HepG2 (cell line): ENCODE measurements at regions not wholly inside any gene's neighbourhood (a gene's known extent, or its start where the extent isn't known, plus 50 kb on each side); places are given as distances from the start of the nearest gene placed in this dataset.

ENCODE experiments used
- ATAC-seq: fragments of 200-7000 bp; cut with Tn5 transposase; 3 replicates; pipeline ENCODE4 v1.9.1; 2020; ENCODE audit warnings: mild to moderate bottlenecking, moderate library complexity
- BruUV-seq: library from RNA; stranded (reverse); fragments of 400-500 nt; replicated peaks from 2 replicates; lab custom pipeline; 2021; lab: Mats Ljungman, UMichigan
- CTCF ChIA-PET: fragments of 300-600 bp; formaldehyde crosslinking; extraction: SDS; loops from one replicate; lab custom pipeline; 2021; ENCODE audit warnings: low total read pairs, inconsistent platforms, low intra/inter-chr PET ratio; lab: Yijun Ruan, JAX
- POLR2A ChIA-PET: fragments of 350-600 bp; sonication (Branson Sonifier 250); formaldehyde crosslinking; loops from one replicate; lab custom pipeline; 2020; ENCODE audit warnings: antibody characterized with exemption, inconsistent platforms; lab: Yijun Ruan, JAX
- DNase-seq: peaks from one replicate; pipeline ENCODE4 v3.0.0-alpha.2; 2015; ENCODE audit warnings: low spot score
- FAIRE-seq: peaks from 3 replicates; lab custom pipeline; 2011; peaks lifted over from hg19 to GRCh38; lab: Jason Lieb, UNC
- H2AFZ ChIP-seq: one replicate; pipeline ENCODE4 v1.6.1; 2011; ENCODE audit warnings: low read length, inconsistent platforms
- H3K27ac ChIP-seq: fragments of 300-600 bp; 3 replicates; pipeline ENCODE4 v1.8.0; 2011; ENCODE audit warnings: mixed run types, mild to moderate bottlenecking, mixed read lengths, low read length, inconsistent platforms; ENCODE audit not compliant: insufficient read depth; ENCODE audit errors: extremely low read length
- H3K27me3 ChIP-seq, 2 experiments: fragments of 200-600 bp in 1 of 2; 2 replicates in 1 of 2; 3 replicates in 1 of 2; pipeline versions ENCODE4 v1.6.0 to v1.8.0; 2011; ENCODE audit warnings: low read length in 2 of 2, mild to moderate bottlenecking in 2 of 2, moderate library complexity in 2 of 2, inconsistent platforms in 1 of 2; ENCODE audit not compliant: insufficient read depth in 2 of 2, control insufficient read depth in 1 of 2
- H3K36me3 ChIP-seq, 2 experiments: fragments of 200-600 bp in 1 of 2; replicated peaks in 1 of 2; 2 replicates in 1 of 2; 3 replicates in 1 of 2; pipeline versions ENCODE4 v1.5.1 to v1.8.0; 2011; ENCODE audit warnings: low read length in 2 of 2, inconsistent platforms in 1 of 2; ENCODE audit not compliant: insufficient read depth in 2 of 2, control insufficient read depth in 1 of 2
- H3K4me1 ChIP-seq: 2 replicates; pipeline ENCODE4 v1.5.1; 2012; ENCODE audit warnings: low read length, inconsistent platforms; ENCODE audit not compliant: insufficient read depth
- H3K4me2 ChIP-seq: 2 replicates; pipeline ENCODE4 v1.6.0; 2011; ENCODE audit warnings: low read depth, low read length, inconsistent platforms
- H3K4me3 ChIP-seq, 3 experiments: fragments of 200-600 bp in 1 of 3; sonication (generic), shearing (Covaris generic) in 1 of 3; replicated peaks in 1 of 3; 2 replicates each; pipeline ENCODE4 v1.5.1; 2011 to 2016; ENCODE audit warnings: low read length in 3 of 3, inconsistent platforms in 2 of 3, low read depth in 2 of 3, mild to moderate bottlenecking in 2 of 3, control low read depth in 1 of 3, mixed read lengths in 1 of 3; ENCODE audit not compliant: insufficient read depth in 1 of 3
- H3K79me2 ChIP-seq: one replicate; pipeline ENCODE4 v1.6.1; 2011; ENCODE audit warnings: low read length, inconsistent platforms; ENCODE audit not compliant: insufficient read depth
- H3K9ac ChIP-seq: 2 replicates; pipeline ENCODE4 v1.6.0; 2011; ENCODE audit warnings: mild to moderate bottlenecking, low read depth, low read length, inconsistent platforms; ENCODE audit not compliant: insufficient read depth
- H3K9me3 ChIP-seq: 2 replicates; pipeline ENCODE4 v1.5.1; 2012; ENCODE audit warnings: mild to moderate bottlenecking, low read length
- H4K20me1 ChIP-seq: 2 replicates; pipeline ENCODE4 v1.6.0; 2011; ENCODE audit warnings: inconsistent platforms, mild to moderate bottlenecking, low read length, moderate library complexity; ENCODE audit not compliant: insufficient read depth
- SSRP1 ChIP-seq: IDR thresholded peaks from 2 replicates; pipeline ENCODE4 v1.6.1; 2016; ENCODE audit warnings: control low read depth
- TRIM24 ChIP-seq: sonication (generic); formaldehyde crosslinking; IDR thresholded peaks from 2 replicates; pipeline ENCODE4 v1.8.0; 2022; ENCODE audit warnings: mild to moderate bottlenecking, missing genetic modification reagents
- ZNF282 ChIP-seq: fragments of 450-650 bp; IDR thresholded peaks from 2 replicates; pipeline ENCODE4 v1.6.1; 2018; ENCODE audit not compliant: partially characterized antibody
- ZNF577 ChIP-seq: sonication (generic); formaldehyde crosslinking; IDR thresholded peaks from 2 replicates; pipeline ENCODE4 v1.4.0; 2020; ENCODE audit warnings: mild to moderate bottlenecking, low read depth, missing genetic modification reagents, borderline replicate concordance
- WGBS: methylation state at CpG from one replicate; pipeline ENCODE4 v1.1.6; 2017; ENCODE audit warnings: low lambda C conversion rate; 5-methylcytosine and 5-hydroxymethylcytosine counted together
- in situ Hi-C: cut with HindIII; loops from 2 replicates; pipeline ENCODE4 v1.10.0; 2017; ENCODE audit warnings: low pct_unique_long_range_greater_than_20kb; ENCODE audit not compliant: extremely low pct_ligation_motif_present
- intact Hi-C: fragments of 100-400 bp; cut with micrococcal nuclease; formaldehyde crosslinking; loops from one replicate; pipeline ENCODE4 v1.10.0; 2022; ENCODE audit not compliant: unreplicated experiment
- TF ChIP-seq, protein P1 (sequence below): sonication (generic); formaldehyde crosslinking; IDR thresholded peaks from 2 replicates; pipeline ENCODE4 v1.8.1; 2022; ENCODE audit warnings: low read depth, mild to moderate bottlenecking, missing genetic modification reagents
- TF ChIP-seq, protein P2 (sequence below): sonication (generic); formaldehyde crosslinking; IDR thresholded peaks from 2 replicates; pipeline ENCODE4 v1.4.0; 2020; ENCODE audit warnings: missing genetic modification reagents, borderline replicate concordance
- TF ChIP-seq, protein P3 (sequence below): sonication (generic); formaldehyde crosslinking; conservative IDR thresholded peaks from 2 replicates; pipeline ENCODE4 v1.8.1; 2023; ENCODE audit warnings: missing genetic modification reagents
- TF ChIP-seq, protein P4 (sequence below): conservative IDR thresholded peaks from 2 replicates; pipeline ENCODE4 v1.6.1; 2018; ENCODE audit warnings: missing genetic modification reagents
- TF ChIP-seq, protein P5 (sequence below): IDR thresholded peaks from 2 replicates; pipeline ENCODE4 v1.6.1; 2012; ENCODE audit warnings: low read length, improper control_type of control experiment

DNA sequence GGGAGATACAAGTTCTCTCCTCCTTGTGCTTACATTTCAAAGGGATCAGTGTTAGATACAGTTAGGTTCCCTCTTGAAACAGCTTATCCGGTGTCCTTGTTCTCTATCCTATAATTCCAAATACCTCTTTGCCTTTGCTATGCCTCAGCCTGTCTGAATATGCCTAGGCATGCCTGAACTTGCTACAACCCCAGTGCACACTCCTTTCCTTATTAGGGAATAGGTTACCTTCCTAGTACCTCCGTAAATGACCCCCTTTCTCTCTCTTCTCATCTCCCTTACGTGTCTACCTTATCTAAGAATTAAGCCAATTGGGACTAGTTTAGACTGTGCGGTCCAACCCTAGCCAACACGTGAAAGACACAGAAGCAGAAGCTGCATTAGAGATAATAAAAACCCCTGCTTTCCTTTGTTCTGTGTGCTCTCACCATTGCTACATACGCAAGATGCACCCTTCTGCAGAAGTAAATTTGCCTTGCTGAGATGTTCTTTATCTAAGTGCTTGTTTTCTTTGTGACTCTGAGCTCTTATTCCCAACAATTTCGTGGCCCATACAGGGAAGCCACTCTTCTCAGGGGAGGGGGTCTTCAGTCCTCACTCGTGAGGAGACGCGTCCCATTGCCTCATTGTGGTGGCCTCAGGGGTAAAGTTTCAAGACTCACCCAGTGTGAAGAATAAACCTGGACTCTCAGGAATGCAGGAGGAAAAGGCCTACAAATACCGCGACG, 802.1 kb downstream of the PLA2G4A start:
- Histone ChIP-seq H2AFZ (no peak overlapping the region), H3K36me3 (no peaks in the 10 kb centered on the region), H3K79me2 (no peaks in the 10 kb centered on the region), H3K9me3 (peaks cover 29% of the 10 kb centered on the region), H3K4me3 (no peak overlapping the region), H3K4me2 (no peak overlapping the region), H3K27ac (no peak overlapping the region), H4K20me1 (no peaks in the 10 kb centered on the region), H3K27me3 (no peaks in the 10 kb centered on the region), H3K9ac (no peak overlapping the region), H3K4me1 (no peaks in the 10 kb centered on the region)
- in situ Hi-C loops: no loop called here
- TF ChIP-seq, protein P1, sequence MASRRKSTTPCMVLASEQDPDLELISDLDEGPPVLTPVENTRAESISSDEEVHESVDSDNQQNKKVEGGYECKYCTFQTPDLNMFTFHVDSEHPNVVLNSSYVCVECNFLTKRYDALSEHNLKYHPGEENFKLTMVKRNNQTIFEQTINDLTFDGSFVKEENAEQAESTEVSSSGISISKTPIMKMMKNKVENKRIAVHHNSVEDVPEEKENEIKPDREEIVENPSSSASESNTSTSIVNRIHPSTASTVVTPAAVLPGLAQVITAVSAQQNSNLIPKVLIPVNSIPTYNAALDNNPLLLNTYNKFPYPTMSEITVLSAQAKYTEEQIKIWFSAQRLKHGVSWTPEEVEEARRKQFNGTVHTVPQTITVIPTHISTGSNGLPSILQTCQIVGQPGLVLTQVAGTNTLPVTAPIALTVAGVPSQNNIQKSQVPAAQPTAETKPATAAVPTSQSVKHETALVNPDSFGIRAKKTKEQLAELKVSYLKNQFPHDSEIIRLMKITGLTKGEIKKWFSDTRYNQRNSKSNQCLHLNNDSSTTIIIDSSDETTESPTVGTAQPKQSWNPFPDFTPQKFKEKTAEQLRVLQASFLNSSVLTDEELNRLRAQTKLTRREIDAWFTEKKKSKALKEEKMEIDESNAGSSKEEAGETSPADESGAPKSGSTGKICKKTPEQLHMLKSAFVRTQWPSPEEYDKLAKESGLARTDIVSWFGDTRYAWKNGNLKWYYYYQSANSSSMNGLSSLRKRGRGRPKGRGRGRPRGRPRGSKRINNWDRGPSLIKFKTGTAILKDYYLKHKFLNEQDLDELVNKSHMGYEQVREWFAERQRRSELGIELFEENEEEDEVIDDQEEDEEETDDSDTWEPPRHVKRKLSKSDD (CRISPR knock-in tag): no peak
- TF ChIP-seq, protein P2, sequence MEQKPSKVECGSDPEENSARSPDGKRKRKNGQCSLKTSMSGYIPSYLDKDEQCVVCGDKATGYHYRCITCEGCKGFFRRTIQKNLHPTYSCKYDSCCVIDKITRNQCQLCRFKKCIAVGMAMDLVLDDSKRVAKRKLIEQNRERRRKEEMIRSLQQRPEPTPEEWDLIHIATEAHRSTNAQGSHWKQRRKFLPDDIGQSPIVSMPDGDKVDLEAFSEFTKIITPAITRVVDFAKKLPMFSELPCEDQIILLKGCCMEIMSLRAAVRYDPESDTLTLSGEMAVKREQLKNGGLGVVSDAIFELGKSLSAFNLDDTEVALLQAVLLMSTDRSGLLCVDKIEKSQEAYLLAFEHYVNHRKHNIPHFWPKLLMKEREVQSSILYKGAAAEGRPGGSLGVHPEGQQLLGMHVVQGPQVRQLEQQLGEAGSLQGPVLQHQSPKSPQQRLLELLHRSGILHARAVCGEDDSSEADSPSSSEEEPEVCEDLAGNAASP: no peak
- TF ChIP-seq ZNF282: no peak
- TF ChIP-seq, protein P3, sequence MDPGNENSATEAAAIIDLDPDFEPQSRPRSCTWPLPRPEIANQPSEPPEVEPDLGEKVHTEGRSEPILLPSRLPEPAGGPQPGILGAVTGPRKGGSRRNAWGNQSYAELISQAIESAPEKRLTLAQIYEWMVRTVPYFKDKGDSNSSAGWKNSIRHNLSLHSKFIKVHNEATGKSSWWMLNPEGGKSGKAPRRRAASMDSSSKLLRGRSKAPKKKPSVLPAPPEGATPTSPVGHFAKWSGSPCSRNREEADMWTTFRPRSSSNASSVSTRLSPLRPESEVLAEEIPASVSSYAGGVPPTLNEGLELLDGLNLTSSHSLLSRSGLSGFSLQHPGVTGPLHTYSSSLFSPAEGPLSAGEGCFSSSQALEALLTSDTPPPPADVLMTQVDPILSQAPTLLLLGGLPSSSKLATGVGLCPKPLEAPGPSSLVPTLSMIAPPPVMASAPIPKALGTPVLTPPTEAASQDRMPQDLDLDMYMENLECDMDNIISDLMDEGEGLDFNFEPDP (CRISPR knock-in tag): no peak
- TF ChIP-seq ZNF577 (CRISPR knock-in tag): no peak
- TF ChIP-seq, protein P4, sequence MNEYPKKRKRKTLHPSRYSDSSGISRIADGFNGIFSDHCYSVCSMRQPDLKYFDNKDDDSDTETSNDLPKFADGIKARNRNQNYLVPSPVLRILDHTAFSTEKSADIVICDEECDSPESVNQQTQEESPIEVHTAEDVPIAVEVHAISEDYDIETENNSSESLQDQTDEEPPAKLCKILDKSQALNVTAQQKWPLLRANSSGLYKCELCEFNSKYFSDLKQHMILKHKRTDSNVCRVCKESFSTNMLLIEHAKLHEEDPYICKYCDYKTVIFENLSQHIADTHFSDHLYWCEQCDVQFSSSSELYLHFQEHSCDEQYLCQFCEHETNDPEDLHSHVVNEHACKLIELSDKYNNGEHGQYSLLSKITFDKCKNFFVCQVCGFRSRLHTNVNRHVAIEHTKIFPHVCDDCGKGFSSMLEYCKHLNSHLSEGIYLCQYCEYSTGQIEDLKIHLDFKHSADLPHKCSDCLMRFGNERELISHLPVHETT (CRISPR knock-in tag): no peak
- TF ChIP-seq SSRP1: no peak
- TF ChIP-seq, protein P5, sequence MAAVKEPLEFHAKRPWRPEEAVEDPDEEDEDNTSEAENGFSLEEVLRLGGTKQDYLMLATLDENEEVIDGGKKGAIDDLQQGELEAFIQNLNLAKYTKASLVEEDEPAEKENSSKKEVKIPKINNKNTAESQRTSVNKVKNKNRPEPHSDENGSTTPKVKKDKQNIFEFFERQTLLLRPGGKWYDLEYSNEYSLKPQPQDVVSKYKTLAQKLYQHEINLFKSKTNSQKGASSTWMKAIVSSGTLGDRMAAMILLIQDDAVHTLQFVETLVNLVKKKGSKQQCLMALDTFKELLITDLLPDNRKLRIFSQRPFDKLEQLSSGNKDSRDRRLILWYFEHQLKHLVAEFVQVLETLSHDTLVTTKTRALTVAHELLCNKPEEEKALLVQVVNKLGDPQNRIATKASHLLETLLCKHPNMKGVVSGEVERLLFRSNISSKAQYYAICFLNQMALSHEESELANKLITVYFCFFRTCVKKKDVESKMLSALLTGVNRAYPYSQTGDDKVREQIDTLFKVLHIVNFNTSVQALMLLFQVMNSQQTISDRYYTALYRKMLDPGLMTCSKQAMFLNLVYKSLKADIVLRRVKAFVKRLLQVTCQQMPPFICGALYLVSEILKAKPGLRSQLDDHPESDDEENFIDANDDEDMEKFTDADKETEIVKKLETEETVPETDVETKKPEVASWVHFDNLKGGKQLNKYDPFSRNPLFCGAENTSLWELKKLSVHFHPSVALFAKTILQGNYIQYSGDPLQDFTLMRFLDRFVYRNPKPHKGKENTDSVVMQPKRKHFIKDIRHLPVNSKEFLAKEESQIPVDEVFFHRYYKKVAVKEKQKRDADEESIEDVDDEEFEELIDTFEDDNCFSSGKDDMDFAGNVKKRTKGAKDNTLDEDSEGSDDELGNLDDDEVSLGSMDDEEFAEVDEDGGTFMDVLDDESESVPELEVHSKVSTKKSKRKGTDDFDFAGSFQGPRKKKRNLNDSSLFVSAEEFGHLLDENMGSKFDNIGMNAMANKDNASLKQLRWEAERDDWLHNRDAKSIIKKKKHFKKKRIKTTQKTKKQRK: no peak
- no peak for TF ChIP-seq TRIM24 (CRISPR knock-in tag)
- WGBS: 18% methylated on average over 13 of the region's 13 CpGs
- intact Hi-C loops: no loop called here
- BruUV-seq: no TSS peak
- ATAC-seq: no peak
- FAIRE-seq: no peak
- CTCF ChIA-PET: no interaction called here
- no peak for DNase-seq
- POLR2A ChIA-PET: no interaction called here
